H1 (cell line): ENCODE measurements at regions not wholly inside any gene's neighbourhood (a gene's known extent, or its start where the extent isn't known, plus 50 kb on each side); places are given as distances from the start of the nearest gene placed in this dataset.
A peak's percentile ranks its signal among the peaks of the same experiment; 100 is the strongest.

Source experiments
- CTCF ChIA-PET: fragments of 300-600 bp; sonication (Branson Sonifier 250); formaldehyde crosslinking; loops from one replicate; lab custom pipeline; 2021; ENCODE audit not compliant: partially characterized antibody; lab: Charles Lee
- POLR2A ChIA-PET: fragments of 300-600 bp; sonication (Branson Sonifier 250); formaldehyde crosslinking; loops from one replicate; lab custom pipeline; 2021; ENCODE audit warnings: inconsistent platforms; ENCODE audit not compliant: partially characterized antibody; lab: Charles Lee
- DNase-seq, 2 experiments: peaks; one replicate each; pipeline versions ENCODE4 v3.0.0 to v3.0.0-alpha.2; 2010 to 2022; ENCODE audit warnings: low spot score in 2 of 2, low read depth in 1 of 2, mixed read lengths in 1 of 2
- FAIRE-seq: peaks from 2 replicates; lab custom pipeline; 2011; peaks lifted over from hg19 to GRCh38; lab: Jason Lieb, UNC
- H2AFZ ChIP-seq: 2 replicates; pipeline ENCODE4 v1.8.1; 2012; ENCODE audit warnings: low read length, inconsistent platforms
- H2AK5ac ChIP-seq: 2 replicates; pipeline ENCODE4 v1.6.1; 2013; ENCODE audit warnings: low read depth, low read length
- H2BK120ac ChIP-seq: replicated peaks from 2 replicates; pipeline ENCODE3; 2013; ENCODE audit warnings: low read depth, low read length, inconsistent platforms
- H2BK12ac ChIP-seq: 2 replicates; pipeline ENCODE4 v1.6.1; 2013; ENCODE audit warnings: low read depth, low read length
- H2BK15ac ChIP-seq: 2 replicates; pipeline ENCODE4 v1.6.1; 2013; ENCODE audit warnings: low read length
- H2BK20ac ChIP-seq: 2 replicates; pipeline ENCODE4 v1.6.1; 2013; ENCODE audit warnings: low read length
- H2BK5ac ChIP-seq: 2 replicates; pipeline ENCODE4 v1.6.1; 2013; ENCODE audit warnings: low read depth, low read length
- H3K14ac ChIP-seq: 2 replicates; pipeline ENCODE4 v1.6.1; 2013; ENCODE audit warnings: inconsistent platforms; ENCODE audit not compliant: insufficient read length
- H3K18ac ChIP-seq: 2 replicates; pipeline ENCODE4 v1.6.1; 2013; ENCODE audit warnings: low read length; ENCODE audit errors: extremely low read depth
- H3K23ac ChIP-seq: 2 replicates; pipeline ENCODE4 v1.6.1; 2013; ENCODE audit warnings: inconsistent platforms; ENCODE audit not compliant: insufficient read length
- H3K23me2 ChIP-seq: 2 replicates; pipeline ENCODE4 v1.6.1; 2013; ENCODE audit warnings: low read depth, low read length
- H3K27ac ChIP-seq: 2 replicates; pipeline ENCODE4 v1.6.1; 2011; ENCODE audit warnings: low read depth, low read length, inconsistent platforms
- H3K27me3 ChIP-seq, 4 experiments: replicated peaks in 1 of 4; 1 replicate in 1 of 4; 2 replicates in 3 of 4; pipeline versions ENCODE4 v1.6.1 to v1.8.1; 2011 to 2013; ENCODE audit warnings: low read length in 3 of 4, mild to moderate bottlenecking in 3 of 4, inconsistent platforms in 2 of 4, mixed read lengths in 2 of 4, moderate library complexity in 1 of 4; ENCODE audit not compliant: control insufficient read depth in 3 of 4, insufficient read depth in 3 of 4; ENCODE audit errors: extremely low read depth in 1 of 4
- H3K36me3 ChIP-seq, 4 experiments: 2 replicates each; pipeline versions ENCODE4 v1.6.1 to v1.8.1; 2011 to 2013; ENCODE audit warnings: mild to moderate bottlenecking in 4 of 4, low read length in 3 of 4, moderate library complexity in 2 of 4, control low read depth in 1 of 4, inconsistent platforms in 1 of 4; ENCODE audit not compliant: insufficient read depth in 4 of 4, control insufficient read depth in 2 of 4
- H3K4ac ChIP-seq: replicated peaks from 2 replicates; pipeline ENCODE3; 2013; ENCODE audit warnings: low read length, low read depth, mixed read lengths, inconsistent platforms; ENCODE audit not compliant: insufficient read length
- H3K4me1 ChIP-seq, 4 experiments: replicated peaks in 1 of 4; 1 replicate in 1 of 4; 2 replicates in 3 of 4; pipeline versions ENCODE4 v1.6.1 to v1.8.1; 2011 to 2013; ENCODE audit warnings: low read length in 3 of 4, inconsistent platforms in 2 of 4, mixed read lengths in 1 of 4; ENCODE audit not compliant: insufficient read depth in 4 of 4, control insufficient read depth in 3 of 4
- H3K4me2 ChIP-seq, 2 experiments: 2 replicates each; pipeline versions ENCODE4 v1.6.1 to v1.8.1; 2011 to 2013; ENCODE audit warnings: low read depth in 2 of 2, low read length in 2 of 2, control low read depth in 1 of 2, inconsistent platforms in 1 of 2, mild to moderate bottlenecking in 1 of 2; ENCODE audit not compliant: insufficient read depth in 1 of 2
- H3K4me3 ChIP-seq, 4 experiments: fragments of 200-600, 300-600 bp in 1 of 4; sonication (generic), shearing (Covaris generic), sonication (Bioruptor Twin) in 1 of 4; 2 replicates each; pipeline versions ENCODE4 v1.5.1 to v1.8.1; 2011 to 2016; ENCODE audit warnings: low read length in 4 of 4, low read depth in 3 of 4, control low read depth in 2 of 4, inconsistent platforms in 2 of 4, mild to moderate bottlenecking in 2 of 4, mixed read lengths in 1 of 4, moderate library complexity in 1 of 4; ENCODE audit not compliant: insufficient read depth in 2 of 4; ENCODE audit errors: extremely low read depth in 1 of 4
- H3K56ac ChIP-seq: replicated peaks from 2 replicates; pipeline ENCODE3; 2013; ENCODE audit warnings: low read depth, mild to moderate bottlenecking, mixed read lengths, low read length, inconsistent platforms; ENCODE audit not compliant: insufficient read length
- H3K79me1 ChIP-seq: 2 replicates; pipeline ENCODE4 v1.6.1; 2013; ENCODE audit warnings: low read depth, low read length, control low read depth
- H3K79me2 ChIP-seq, 2 experiments: 2 replicates each; pipeline versions ENCODE4 v1.6.1 to v1.8.1; 2012 to 2013; ENCODE audit warnings: low read length in 2 of 2, mild to moderate bottlenecking in 2 of 2, inconsistent platforms in 1 of 2; ENCODE audit not compliant: insufficient read depth in 2 of 2, control insufficient read depth in 1 of 2
- H3K9ac ChIP-seq, 4 experiments: replicated peaks in 1 of 4; 1 replicate in 1 of 4; 2 replicates in 3 of 4; pipeline versions ENCODE4 v1.6.1 to v1.8.1; 2011 to 2013; ENCODE audit warnings: low read depth in 3 of 4, low read length in 3 of 4, control low read depth in 2 of 4, mild to moderate bottlenecking in 2 of 4, moderate library complexity in 2 of 4, inconsistent platforms in 1 of 4; ENCODE audit errors: extremely low read depth in 1 of 4
- H3K9me3 ChIP-seq, 2 experiments: 2 replicates each; pipeline versions ENCODE4 v1.6.1 to v1.8.1; 2012 to 2013; ENCODE audit warnings: mild to moderate bottlenecking in 2 of 2, moderate library complexity in 2 of 2, control low read depth in 1 of 2, inconsistent platforms in 1 of 2, low read depth in 1 of 2, low read length in 1 of 2, mixed read lengths in 1 of 2; ENCODE audit not compliant: insufficient read depth in 2 of 2
- H4K20me1 ChIP-seq, 2 experiments: replicated peaks in 1 of 2; 2 replicates each; pipeline versions ENCODE3 to v1.8.1; 2011 to 2013; ENCODE audit warnings: inconsistent platforms in 2 of 2, low read length in 2 of 2, mild to moderate bottlenecking in 1 of 2; ENCODE audit not compliant: insufficient read depth in 2 of 2, control insufficient read depth in 1 of 2
- H4K5ac ChIP-seq: 2 replicates; pipeline ENCODE4 v1.6.1; 2013; ENCODE audit warnings: low read length, low read depth, mixed read lengths, inconsistent platforms; ENCODE audit not compliant: insufficient read length
- H4K8ac ChIP-seq: 2 replicates; pipeline ENCODE4 v1.8.0; 2013; ENCODE audit warnings: mild to moderate bottlenecking, moderate library complexity, low read length, inconsistent platforms; ENCODE audit not compliant: insufficient read depth; ENCODE audit errors: extremely low read depth
- H4K91ac ChIP-seq: replicated peaks from 2 replicates; pipeline ENCODE3; 2013; ENCODE audit warnings: low read length, mixed read lengths, inconsistent platforms; ENCODE audit not compliant: insufficient read length
- ATF3 ChIP-seq: IDR thresholded peaks from 2 replicates; pipeline ENCODE4 v1.6.1; 2011; ENCODE audit warnings: low read depth, mild to moderate bottlenecking, low read length; ENCODE audit not compliant: insufficient read depth
- BRCA1 ChIP-seq: IDR thresholded peaks from 2 replicates; pipeline ENCODE4 v1.6.1; 2012; ENCODE audit warnings: low read depth, low read length, improper control_type of control experiment
- EGR1 ChIP-seq: IDR thresholded peaks from 2 replicates; pipeline ENCODE4 v1.6.1; 2011; ENCODE audit warnings: low read depth, low read length, borderline replicate concordance
- GABPA ChIP-seq: IDR thresholded peaks from 2 replicates; pipeline ENCODE4 v1.6.1; 2011; ENCODE audit warnings: mild to moderate bottlenecking, low read length, moderate library complexity, borderline replicate concordance; ENCODE audit not compliant: insufficient read depth
- KDM5A ChIP-seq: fragments of 200-600 bp; IDR thresholded peaks from 2 replicates; pipeline ENCODE4 v1.7.1; 2012; ENCODE audit warnings: mild to moderate bottlenecking, low read length, inconsistent platforms, mixed read lengths
- MAFK ChIP-seq: IDR thresholded peaks from 2 replicates; pipeline ENCODE4 v1.6.1; 2012; ENCODE audit warnings: low read depth, mild to moderate bottlenecking, improper control_type of control experiment, low read length
- MAX ChIP-seq: IDR thresholded peaks from 2 replicates; pipeline ENCODE4 v1.6.1; 2012; ENCODE audit warnings: inconsistent platforms
- NRF1 ChIP-seq: IDR thresholded peaks from 2 replicates; pipeline ENCODE4 v1.6.1; 2011; ENCODE audit warnings: mild to moderate bottlenecking, low read depth, low read length, improper control_type of control experiment
- RNF2 ChIP-seq: fragments of 200-900, 300-1000 bp; sonication (generic); IDR thresholded peaks from 2 replicates; pipeline ENCODE4 v1.7.1; 2016; ENCODE audit warnings: borderline replicate concordance, low read depth, mild to moderate bottlenecking, antibody characterized with exemption, low read length; ENCODE audit not compliant: poor library complexity, severe bottlenecking; ENCODE audit errors: missing control alignments
- RXRA ChIP-seq: IDR thresholded peaks from 2 replicates; pipeline ENCODE4 v1.6.1; 2011; ENCODE audit warnings: low read depth, mild to moderate bottlenecking, low read length, moderate library complexity; ENCODE audit not compliant: insufficient read depth
- SP2 ChIP-seq: IDR thresholded peaks from 2 replicates; pipeline ENCODE4 v1.6.1; 2012; ENCODE audit warnings: mild to moderate bottlenecking, low read length, inconsistent platforms
- SUZ12 ChIP-seq: fragments of 200-600 bp; sonication (generic); IDR thresholded peaks from 2 replicates; pipeline ENCODE4 v1.6.1; 2012; ENCODE audit warnings: mild to moderate bottlenecking, inconsistent platforms, low read length, moderate library complexity, mixed read lengths
- WGBS, 2 experiments: shearing (Covaris generic) in 1 of 2; methylation state at CpG; one replicate each; pipeline versions ENCODE4 v1.1.6 to v1.1.7; 2013 to 2015; ENCODE audit warnings: low lambda C conversion rate in 2 of 2, mixed read lengths in 2 of 2, inconsistent platforms in 1 of 2, low coverage in 1 of 2, missing lambda C conversion rate in 1 of 2; ENCODE audit not compliant: insufficient replicate concordance in 2 of 2, insufficient coverage in 1 of 2, insufficient read length in 1 of 2; ENCODE audit errors: extremely low coverage in 1 of 2, missing lambda C conversion rate in 1 of 2; 5-methylcytosine and 5-hydroxymethylcytosine counted together

- 47% methylated on average over 6 of the region's 6 CpGs; no CpG with 5 or more reads in 1 of the 2 experiments for WGBS, 2 experiments
- Histone ChIP-seq H3K36me3 (peaks cover 0 to 3% (median 0%) of the 10 kb centered on the region in 4 experiments; a peak in 1 of 8 replicates), H3K27ac (no peak overlapping the region)
- no peak for TF ChIP-seq EGR1
- TF ChIP-seq RNF2, result no peak
- TF ChIP-seq MAFK, result no peak
- no peak for TF ChIP-seq SUZ12
- no peak for TF ChIP-seq NRF1
- no peak for TF ChIP-seq KDM5A
- TF ChIP-seq GABPA, result no peak
- TF ChIP-seq SP2, result no peak
- no peak for TF ChIP-seq RXRA
- TF ChIP-seq BRCA1, result no peak
- no peak for TF ChIP-seq MAX
- TF ChIP-seq ATF3, result no peak
Observed at GRCh38 chr6:21836772-21837425, 243.3 kb downstream of the SOX4 start.

More at GRCh38 chr6:21836772-21837425, 243.3 kb downstream of the SOX4 start:
- no peak overlapping the region for H3K23ac ChIP-seq
- ChIA-PET POLR2A (interaction anchor here (1.3 to 1.8 kb wide), 2 partner anchors 10 to 172 kb away, joined by 3 to 7 read pairs; no protein-coding TSS in a partner anchor), CTCF (no interaction called here)
- no peak overlapping the region for H3K4ac ChIP-seq
- H3K79me2 ChIP-seq, result peaks cover 5 to 73% of the 10 kb centered on the region in 2 experiments
- no peak overlapping the region for H2BK5ac ChIP-seq
- H3K4me1 ChIP-seq, result peaks cover 0 to 10% (median 5%) of the 10 kb centered on the region in 4 experiments; a peak in 5 of 7 replicates
- no peak overlapping the region for H2BK15ac ChIP-seq
- H3K56ac ChIP-seq, result no peak overlapping the region
- no peaks in the 10 kb centered on the region for H3K27me3 ChIP-seq
- no peak overlapping the region for H2AFZ ChIP-seq
- H2BK12ac ChIP-seq, result no peak overlapping the region
- no peak overlapping the region for H2BK120ac ChIP-seq
- no peak overlapping the region; a peak in 1 of 7 replicates for H3K9ac ChIP-seq
- no peak overlapping the region for H2BK20ac ChIP-seq
- H3K9me3 ChIP-seq, result no peaks in the 10 kb centered on the region
- H4K5ac ChIP-seq, result no peak overlapping the region
- H3K23me2 ChIP-seq, result no peaks in the 10 kb centered on the region
- H4K91ac ChIP-seq, result no peak overlapping the region
- peak; percentile 7 for FAIRE-seq
- H2AK5ac ChIP-seq, result no peak overlapping the region
- peaks cover 2% of the 10 kb centered on the region; the same call in 1 of the 2 replicates for H3K79me1 ChIP-seq
- H3K18ac ChIP-seq, result no peak overlapping the region; the same call in 1 of the 2 replicates
- no peak overlapping the region for H3K14ac ChIP-seq
- H4K20me1 ChIP-seq, result no peaks in the 10 kb centered on the region
- no peak overlapping the region for H4K8ac ChIP-seq
- DNase-seq, result no peak
- H3K4me2 ChIP-seq, result peak overlapping the region; percentile 2 to 51; a peak in 3 of 4 replicates
- peak overlapping the region in 2 of 4 experiments; percentile 0 to 31; a peak in 2 of 8 replicates for H3K4me3 ChIP-seq
